NCI-H82 treated with DMSO at 0.1 percent for 48 hours (cell line): ENCODE measurements at regions not wholly inside any gene's neighbourhood (a gene's known extent, or its start where the extent isn't known, plus 50 kb on each side); places are given as distances from the start of the nearest gene placed in this dataset.
"Not testable (repeated sequence)": the region's sequence is repeated elsewhere in the genome, so short reads cannot be mapped to it uniquely, and the experiment has no call there.

Experiments
- DNase-seq: peaks from one replicate; lab custom pipeline; 2025; ENCODE audit not compliant: unreplicated experiment; lab: John Stamatoyannopoulos, UW

DNA sequence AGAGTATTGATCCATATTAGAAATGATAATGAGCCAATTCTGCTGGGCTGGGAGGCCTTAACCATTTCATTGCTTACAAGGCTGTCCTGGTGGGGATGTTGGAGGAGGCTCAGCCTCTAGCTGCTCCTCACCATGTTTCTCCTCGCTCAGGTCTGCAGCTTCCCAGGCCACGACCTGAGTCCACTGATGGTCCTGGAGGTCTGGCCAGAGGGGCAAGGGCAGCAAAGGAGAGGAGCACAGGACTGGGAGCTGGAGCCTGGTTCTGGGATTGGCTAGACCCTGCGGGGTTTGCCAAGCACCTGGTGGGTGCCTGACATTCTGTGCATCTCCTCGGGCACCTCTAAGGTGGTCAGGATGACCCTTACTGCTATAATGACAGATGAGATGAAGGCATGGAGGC is 92.6 kb downstream of the KIF26A start:
- DNase-seq, result no peak

DNA sequence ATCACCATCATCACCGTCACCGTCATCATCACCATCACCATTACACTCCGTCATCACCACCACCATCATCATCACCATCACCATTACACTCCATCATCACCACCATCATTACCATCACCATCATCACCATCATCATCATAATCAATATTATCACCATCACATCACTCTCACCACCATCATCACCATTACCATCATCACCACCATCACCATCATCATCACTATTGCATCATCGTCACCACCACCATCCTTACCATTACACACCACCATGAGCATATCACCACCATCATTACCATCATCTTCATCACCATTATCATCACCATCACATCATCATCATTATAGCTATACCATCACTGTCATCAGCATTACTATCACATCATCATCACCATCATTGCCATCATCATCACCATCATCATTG is 93.7 kb downstream of the KIF26A start:
- no peak for DNase-seq

- DNase-seq, result not testable (repeated sequence)
Measured at GRCh38 chr14:104234007-104234786, 95.8 kb downstream of the KIF26A start.

- DNase-seq, result no peak
Measured at GRCh38 chr14:104235686-104236085, 97.3 kb downstream of the KIF26A start.

DNA sequence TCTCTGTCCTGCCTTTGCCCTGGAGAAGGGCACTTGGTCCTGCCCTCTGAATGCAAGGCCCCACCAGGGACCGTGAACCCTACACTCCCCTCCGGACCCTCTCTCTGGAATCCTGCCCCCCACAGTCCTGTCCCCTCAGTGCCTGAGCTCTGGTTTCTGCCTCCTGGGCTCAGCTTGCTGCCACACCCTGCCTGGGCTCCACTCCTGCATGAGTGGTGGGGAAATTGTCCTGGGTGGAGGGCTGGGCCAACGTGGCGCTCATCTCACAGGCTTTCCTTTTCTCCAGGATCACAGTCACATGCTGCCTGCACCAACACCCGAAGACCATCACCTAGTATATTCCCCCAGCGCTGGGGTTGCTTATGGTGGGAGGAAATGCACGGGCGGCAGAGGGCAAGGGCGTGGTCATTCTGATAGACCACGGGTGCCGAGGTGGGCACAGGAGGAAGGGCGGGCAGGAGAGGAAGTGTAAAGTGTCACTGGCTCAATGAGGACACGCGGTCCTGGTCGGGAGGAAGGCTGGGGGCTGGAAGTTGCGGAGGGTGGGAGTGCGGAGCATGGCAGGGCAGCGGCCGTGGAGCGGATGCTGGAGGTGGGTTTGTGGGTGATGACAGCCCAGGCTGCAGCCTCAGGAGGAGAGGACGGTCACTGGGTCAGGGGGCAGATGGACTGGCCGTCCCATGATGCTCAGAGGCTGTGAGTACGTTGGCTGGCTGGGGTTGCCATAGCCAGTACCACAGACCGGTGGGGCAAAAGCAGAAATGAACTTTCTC is 99.5 kb downstream of the KIF26A start:
- no peak for DNase-seq

GRCh38 chr14:104238424-104239184 is 100.2 kb downstream of the KIF26A start:
- no peak for DNase-seq

DNA sequence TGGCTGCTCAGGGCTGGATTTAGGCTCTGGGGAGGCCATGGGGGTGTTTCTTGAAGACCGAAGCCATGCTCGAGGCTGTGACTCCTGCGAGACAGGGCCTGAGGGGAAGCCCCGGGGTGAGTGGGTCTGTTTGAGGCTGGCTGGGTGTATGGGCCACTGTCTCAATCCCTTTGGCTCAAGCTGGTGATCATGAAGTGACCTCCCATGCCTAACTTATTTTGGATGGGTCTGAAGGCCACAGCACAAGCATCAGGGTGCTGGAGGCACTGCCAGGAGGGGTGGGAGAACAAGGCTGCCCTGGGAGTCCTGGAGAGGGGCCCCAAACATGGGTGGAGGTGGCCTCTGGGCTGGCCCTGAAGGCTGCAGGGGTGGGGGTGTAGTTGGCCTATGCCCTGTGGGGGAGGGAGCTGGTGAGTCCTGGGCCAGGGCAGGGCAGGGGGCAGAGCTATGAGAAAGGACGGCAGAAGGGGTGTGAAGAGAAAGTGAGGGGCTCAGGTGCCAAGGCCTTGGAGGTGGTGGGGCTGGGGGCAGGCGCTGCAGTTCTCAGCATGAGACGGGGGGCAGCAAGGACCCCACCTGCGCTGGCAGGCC is 100.9 kb downstream of the KIF26A start:
- DNase-seq, result no peak

- no peak for DNase-seq
Measured at GRCh38 chr14:104239861-104240301, 101.5 kb downstream of the KIF26A start.

GRCh38 chr14:104240434-104241157 is 102.2 kb downstream of the KIF26A start:
- no peak for DNase-seq

GRCh38 chr14:104243200-104243599 is 104.8 kb downstream of the KIF26A start:
- no peak for DNase-seq

- no peak for DNase-seq
Measured at GRCh38 chr14:104244221-104245011, 106.0 kb downstream of the KIF26A start.

DNA sequence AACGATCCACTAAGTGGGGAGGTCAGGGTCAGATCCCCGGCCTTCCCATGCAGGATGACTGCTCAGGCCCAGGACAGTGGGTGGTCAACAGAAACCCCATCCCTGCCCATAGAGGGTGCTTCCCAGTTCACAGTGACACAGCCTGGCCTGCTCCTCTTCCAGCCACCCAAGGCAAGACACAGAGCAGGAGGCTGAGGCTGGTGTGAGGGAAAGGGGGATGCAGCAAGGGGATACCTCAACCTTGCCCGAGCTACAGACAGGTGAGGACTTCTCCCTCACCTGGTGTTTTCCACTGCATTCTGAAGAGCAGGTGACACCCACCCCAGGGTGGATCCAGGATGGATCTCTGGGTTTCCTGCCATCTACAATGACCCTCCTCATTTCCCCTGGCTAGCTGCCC is 106.7 kb downstream of the KIF26A start:
- DNase-seq, result no peak

GRCh38 chr14:104245723-104246122 is 107.3 kb downstream of the KIF26A start:
- no peak for DNase-seq

DNA sequence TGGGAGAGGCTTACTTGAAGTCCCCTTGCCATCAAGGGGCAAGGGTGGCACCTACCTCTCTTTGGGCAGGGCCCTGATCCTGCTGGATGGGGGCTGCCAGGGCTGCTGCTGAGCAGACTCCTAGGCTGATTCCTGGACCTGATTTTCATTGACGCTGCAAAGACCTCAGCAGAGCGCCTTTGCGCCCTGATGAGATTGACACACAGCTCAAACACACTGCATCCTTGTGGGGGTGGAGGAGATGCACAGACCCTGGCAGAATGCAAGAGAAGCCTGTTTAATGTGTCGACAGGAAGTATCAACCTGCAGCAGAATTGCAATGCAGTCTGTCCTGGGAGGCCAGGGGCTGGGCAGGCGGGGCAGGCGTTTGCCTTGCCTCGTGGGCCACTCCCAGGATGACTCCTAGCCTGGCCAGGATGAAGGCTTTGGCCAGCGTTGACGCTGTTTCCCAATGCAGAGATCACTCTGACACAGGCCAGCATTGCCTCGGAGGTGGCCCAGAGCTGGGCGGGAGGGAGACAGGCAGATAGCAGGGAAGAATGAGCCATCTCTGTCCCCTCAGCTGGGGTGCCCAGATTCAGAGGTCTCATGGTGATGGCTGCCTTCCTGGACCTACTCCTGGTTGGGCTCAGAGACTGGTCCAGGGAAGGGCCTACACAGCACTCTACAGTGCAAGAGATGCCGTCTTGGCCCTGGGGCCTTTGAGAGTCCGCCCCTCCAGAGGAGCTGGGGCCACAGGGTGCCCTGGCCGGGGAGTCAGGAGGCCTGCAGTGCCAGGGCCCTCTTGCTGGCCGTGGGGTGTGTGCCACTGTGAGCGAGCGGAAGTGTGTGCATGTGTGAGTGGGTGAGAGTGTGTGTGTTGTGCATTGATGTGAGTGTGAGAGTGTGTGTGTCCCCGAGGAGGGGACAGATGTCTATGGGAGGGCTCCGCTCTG is 108.3 kb downstream of the KIF26A start:
- DNase-seq, result no peak

DNA sequence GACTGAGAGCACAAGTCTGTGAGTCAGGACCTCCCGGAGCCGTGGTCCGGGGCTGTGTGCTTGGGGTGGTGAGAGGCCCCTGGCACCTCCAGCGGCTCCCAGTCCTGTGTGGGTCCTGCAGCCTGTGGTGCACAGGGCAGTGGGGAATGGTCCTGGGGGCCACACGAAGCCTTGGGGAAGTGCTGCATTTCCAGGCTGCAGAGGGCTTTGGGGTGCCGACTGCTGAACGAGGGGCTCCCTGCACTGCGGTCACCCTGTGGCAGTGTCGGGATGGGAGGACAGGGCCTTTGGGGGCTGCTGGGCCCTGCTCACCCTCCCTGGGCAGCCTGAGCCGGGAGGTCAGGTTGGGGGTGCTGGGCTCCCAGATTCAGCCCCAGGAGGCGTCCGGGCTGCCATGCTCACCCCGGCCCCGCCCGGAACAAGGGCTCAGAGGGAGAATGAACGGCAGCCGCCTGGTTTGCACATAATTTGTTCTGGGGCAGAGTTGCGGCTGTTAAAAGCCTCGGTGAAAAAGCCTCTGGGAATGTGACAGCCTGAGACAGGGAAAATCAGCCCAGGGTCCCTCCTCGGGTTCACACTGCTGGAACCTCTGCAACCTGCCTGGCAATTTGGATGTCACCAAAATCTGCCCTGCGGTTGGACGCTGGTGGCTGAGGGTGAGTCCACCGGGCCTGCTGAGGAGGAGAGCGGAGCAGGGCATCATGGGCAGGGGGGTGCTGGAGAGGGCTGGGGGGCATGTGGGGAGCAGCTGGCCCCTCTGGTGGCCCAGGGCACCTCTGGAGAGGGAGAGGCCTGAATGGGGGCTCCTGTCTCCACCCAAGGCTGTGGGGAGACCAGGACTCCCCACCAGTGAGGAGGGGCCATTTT is 109.2 kb downstream of the KIF26A start:
- no peak for DNase-seq

DNA sequence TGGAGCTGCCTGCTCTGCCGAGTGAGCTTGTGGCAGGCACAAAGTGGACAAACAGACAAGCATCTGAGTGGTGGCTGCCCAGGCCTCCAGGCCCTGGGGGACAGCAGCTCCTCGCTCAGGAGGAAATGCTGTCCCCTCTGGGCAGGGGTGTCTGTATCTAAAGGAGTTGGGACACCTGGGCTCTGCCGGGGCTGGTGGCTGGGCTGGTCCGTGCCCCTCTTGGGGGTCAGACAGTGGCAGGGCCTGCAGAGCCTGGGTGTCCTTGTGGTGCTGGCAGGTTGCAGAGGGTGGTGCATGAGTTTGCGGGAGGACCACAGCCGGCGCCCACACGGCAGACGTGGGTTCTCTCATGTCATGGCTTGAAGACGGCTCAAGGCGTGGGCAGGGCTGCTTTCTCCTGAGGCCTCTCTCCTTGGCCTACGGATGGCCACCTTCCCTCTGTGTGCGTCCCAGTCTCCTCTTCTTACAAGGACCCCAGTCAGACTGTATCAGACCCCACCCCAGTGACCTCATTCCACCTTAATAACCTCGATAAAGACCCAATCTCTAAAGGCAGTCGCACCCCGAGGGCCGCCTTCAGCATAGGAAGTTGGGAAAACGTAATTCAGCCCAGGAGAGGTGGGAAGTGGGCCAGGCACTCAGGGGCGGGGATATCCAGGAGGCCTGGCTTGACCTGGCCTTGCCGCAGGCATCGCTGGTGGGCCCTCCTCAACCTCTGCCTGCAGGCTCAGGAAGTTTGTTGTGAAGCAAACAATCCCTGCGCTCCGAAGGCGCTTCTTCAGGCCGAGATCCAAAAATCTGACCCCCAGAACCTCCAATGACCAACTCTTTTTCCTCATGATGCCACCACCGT is 110.0 kb downstream of the KIF26A start:
- no peak for DNase-seq

DNA sequence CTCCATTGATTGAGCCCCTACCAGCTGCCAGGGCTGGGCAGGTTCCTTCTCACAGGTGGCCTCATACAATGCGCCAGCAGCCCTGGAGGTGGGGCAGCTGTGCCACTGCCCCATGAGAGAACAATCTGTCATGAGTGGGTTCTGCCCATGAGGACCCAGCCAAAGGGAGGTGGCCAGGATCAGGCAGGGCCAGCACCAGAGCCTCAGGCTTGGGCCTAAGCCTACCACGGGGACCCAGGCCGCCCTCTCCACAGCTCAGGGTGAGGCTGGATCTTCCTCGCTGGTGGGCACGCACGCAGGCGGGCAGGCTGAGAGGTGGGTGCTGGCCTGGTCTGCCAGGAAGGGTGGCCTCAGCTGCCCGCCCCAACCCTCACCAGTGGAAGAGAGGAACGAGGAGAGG is 110.7 kb downstream of the KIF26A start:
- no peak for DNase-seq
